ENCODE measurements at regions not wholly inside any gene's neighbourhood (a gene's known extent, or its start where the extent isn't known, plus 50 kb on each side); places are given as distances from the start of the nearest gene placed in this dataset.

GRCh38 chr6:56005426-56005825 lies 130.0 kb upstream of the BMP5 start:
- no peak for DNase-seq (ENCODE audit: low spot score)

GRCh38 chr6:56004426-56004825 lies 129.0 kb upstream of the BMP5 start:
- DNase-seq (ENCODE audit: low spot score), result no peak

- no peak for DNase-seq (ENCODE audit: low spot score)
Observed at GRCh38 chr6:56003616-56004015, 128.2 kb upstream of the BMP5 start.

GRCh38 chr6:56002336-56002735 lies 126.9 kb upstream of the BMP5 start:
- DNase-seq (ENCODE audit: low spot score), result no peak

GRCh38 chr6:55998576-55998975 lies 123.2 kb upstream of the BMP5 start:
- no peak for DNase-seq (ENCODE audit: low spot score)

GRCh38 chr6:55997223-55997874 lies 122.0 kb upstream of the BMP5 start:
- DNase-seq (ENCODE audit: low spot score), result no peak

- no peak for DNase-seq (ENCODE audit: low spot score)
Observed at GRCh38 chr6:55994531-55994930, 119.1 kb upstream of the BMP5 start.

- no peak for DNase-seq (ENCODE audit: low spot score)
Observed at GRCh38 chr6:55993418-55993817, 118.0 kb upstream of the BMP5 start.

- no peak for DNase-seq (ENCODE audit: low spot score)
Observed at GRCh38 chr6:55992546-55992945, 117.2 kb upstream of the BMP5 start.

GRCh38 chr6:55985309-55985708 lies 109.9 kb upstream of the BMP5 start:
- DNase-seq (ENCODE audit: low spot score), result no peak

- no peak for DNase-seq (ENCODE audit: low spot score)
Observed at GRCh38 chr6:55983861-55984260, 108.5 kb upstream of the BMP5 start.

GRCh38 chr6:55981660-55982059 lies 106.3 kb upstream of the BMP5 start:
- no peak for DNase-seq (ENCODE audit: low spot score)

- peak; percentile 66 for DNase-seq (ENCODE audit: low spot score)
Observed at GRCh38 chr6:55980627-55981211, 105.3 kb upstream of the BMP5 start.

- no peak for DNase-seq (ENCODE audit: low spot score)
Observed at GRCh38 chr6:55979526-55979925, 104.1 kb upstream of the BMP5 start.

- DNase-seq (ENCODE audit: low spot score), result no peak
Observed at GRCh38 chr6:55977959-55978665, 102.7 kb upstream of the BMP5 start.

- DNase-seq (ENCODE audit: low spot score), result no peak
Observed at GRCh38 chr6:55974688-55975087, 99.3 kb upstream of the BMP5 start.

- DNase-seq (ENCODE audit: low spot score), result peak; percentile 72
Observed at GRCh38 chr6:55972091-55972490, 96.7 kb upstream of the BMP5 start.

GRCh38 chr6:55969526-55969925 lies 94.1 kb upstream of the BMP5 start:
- peak; percentile 44 for DNase-seq (ENCODE audit: low spot score)

- DNase-seq (ENCODE audit: low spot score), result peak; percentile 22
Observed at GRCh38 chr6:55968926-55969325, 93.5 kb upstream of the BMP5 start.

GRCh38 chr6:55964136-55964535 lies 88.7 kb upstream of the BMP5 start:
- no peak for DNase-seq (ENCODE audit: low spot score)

GRCh38 chr6:55963301-55963700 lies 87.9 kb upstream of the BMP5 start:
- peak; percentile 16 for DNase-seq (ENCODE audit: low spot score)

- DNase-seq (ENCODE audit: low spot score), result no peak
Observed at GRCh38 chr6:55960344-55960743, 85.0 kb upstream of the BMP5 start.

GRCh38 chr6:55958790-55959189 lies 83.4 kb upstream of the BMP5 start:
- DNase-seq (ENCODE audit: low spot score), result peak; percentile 33
